ENCODE measurements at regions not wholly inside any gene's neighbourhood (a gene's known extent, or its start where the extent isn't known, plus 50 kb on each side); places are given as distances from the start of the nearest gene placed in this dataset.

GRCh38 chr7:118684796-118685195 is 460.3 kb downstream of the ANKRD7 start:
- TF ChIP-seq TARDBP (IDR thresholded peaks at IDR 0.05) (no peak), PKNOX1 (IDR thresholded peaks at IDR 0.05) (no peak), SUZ12 (IDR thresholded peaks at IDR 0.05) (no peak), FOXM1 (IDR thresholded peaks at IDR 0.05; ENCODE audit: borderline replicate concordance) (no peak), LEF1 (IDR thresholded peaks at IDR 0.05; ENCODE audit: borderline replicate concordance) (no peak)
